ENCODE measurements at regions not wholly inside any gene's neighbourhood (a gene's known extent, or its start where the extent isn't known, plus 50 kb on each side); places are given as distances from the start of the nearest gene placed in this dataset.

- Histone ChIP-seq H3K36me3 (no peaks in the 10 kb centered on the region), H3K9me3 (no peaks in the 10 kb centered on the region), H3K4me3 (no peak overlapping the region), H3K27ac (no peak overlapping the region), H3K4me1 (no peaks in the 10 kb centered on the region), H3K27me3 (replicated peaks in 1 of 7) (peaks cover 0 to 10% (median 0%) of the 10 kb centered on the region in 7 donors)
- intact Hi-C loops (cut with DNase I; ENCODE audit: low total_unique reads): no loop called here
- 37 to 62% (median 47%) methylated on average over 6 of the region's 6 CpGs for WGBS, 5 donors
- no peak for DNase-seq
- TF ChIP-seq POLR2AphosphoS5 (IDR thresholded peaks at IDR 0.05) (no peak), CTCF (IDR thresholded peaks at IDR 0.05 in 8 of 11, conservative IDR thresholded peaks at IDR 0.05 in 3 of 11) (no peak), POLR2A (IDR thresholded peaks at IDR 0.05) (no peak)
These were observed 256.7 kb upstream of the KCNH8 start for GRCh38 chr3:18891641-18892040.

GRCh38 chr3:18890449-18890848, 257.9 kb upstream of the KCNH8 start:
- no peak for TF ChIP-seq CTCF (IDR thresholded peaks at IDR 0.05 in 8 of 11, conservative IDR thresholded peaks at IDR 0.05 in 3 of 11)
- no peak for TF ChIP-seq POLR2A (IDR thresholded peaks at IDR 0.05)
- no peak for TF ChIP-seq POLR2AphosphoS5 (IDR thresholded peaks at IDR 0.05)
- WGBS, 5 donors: 65 to 88% (median 84%) methylated on average over 3 of the region's 3 CpGs
- peaks cover 0 to 10% (median 0%) of the 10 kb centered on the region in 7 donors for H3K27me3 ChIP-seq (replicated peaks in 1 of 7)
- no peaks in the 10 kb centered on the region for H3K36me3 ChIP-seq
- H3K4me3 ChIP-seq: no peak overlapping the region
- no peak overlapping the region for H3K27ac ChIP-seq
- DNase-seq: no peak
- no peaks in the 10 kb centered on the region for H3K4me1 ChIP-seq
- intact Hi-C loops (cut with DNase I; ENCODE audit: low total_unique reads): no loop called here
- H3K9me3 ChIP-seq: no peaks in the 10 kb centered on the region

- Histone ChIP-seq H3K36me3 (no peaks in the 10 kb centered on the region), H3K4me1 (no peaks in the 10 kb centered on the region), H3K27ac (no peak overlapping the region), H3K9me3 (no peaks in the 10 kb centered on the region), H3K27me3 (replicated peaks in 1 of 7) (peaks cover 0 to 10% (median 0%) of the 10 kb centered on the region in 7 donors), H3K4me3 (no peak overlapping the region)
- TF ChIP-seq CTCF (IDR thresholded peaks at IDR 0.05 in 8 of 11, conservative IDR thresholded peaks at IDR 0.05 in 3 of 11) (no peak), POLR2AphosphoS5 (IDR thresholded peaks at IDR 0.05) (no peak), POLR2A (IDR thresholded peaks at IDR 0.05) (no peak)
- 34 to 46% (median 37%) methylated on average over 3 of the region's 3 CpGs for WGBS, 5 donors
- DNase-seq: no peak
- intact Hi-C loops (cut with DNase I; ENCODE audit: low total_unique reads): no loop called here
These were observed 259.5 kb upstream of the KCNH8 start for GRCh38 chr3:18888819-18889218.

- Histone ChIP-seq H3K27ac (no peak overlapping the region), H3K9me3 (no peaks in the 10 kb centered on the region), H3K27me3 (replicated peaks in 1 of 7) (peaks cover 0 to 10% (median 0%) of the 10 kb centered on the region in 7 donors), H3K4me3 (no peak overlapping the region), H3K4me1 (no peaks in the 10 kb centered on the region), H3K36me3 (no peaks in the 10 kb centered on the region)
- 73 to 82% (median 81%) methylated on average over 4 of the region's 4 CpGs for WGBS, 5 donors
- DNase-seq: no peak
- TF ChIP-seq POLR2AphosphoS5 (IDR thresholded peaks at IDR 0.05) (no peak), POLR2A (IDR thresholded peaks at IDR 0.05) (no peak), CTCF (IDR thresholded peaks at IDR 0.05 in 8 of 11, conservative IDR thresholded peaks at IDR 0.05 in 3 of 11) (no peak)
- intact Hi-C loops (cut with DNase I; ENCODE audit: low total_unique reads): no loop called here
These were observed 259.9 kb upstream of the KCNH8 start for GRCh38 chr3:18888370-18888769.

Data from spleen (tissue), 11 donors.